K562 (cell line): ENCODE measurements at regions not wholly inside any gene's neighbourhood (a gene's known extent, or its start where the extent isn't known, plus 50 kb on each side); places are given as distances from the start of the nearest gene placed in this dataset.

Experiments used
- BCL6 ChIP-seq: fragments of 250-450 bp; sonication (Bioruptor Pico); IDR thresholded peaks from 2 replicates; pipeline ENCODE4 v1.4.0; 2020
- BRF2 ChIP-seq: IDR thresholded peaks from 3 replicates; pipeline ENCODE4 v1.6.1; 2011; ENCODE audit warnings: borderline replicate concordance, mild to moderate bottlenecking; ENCODE audit not compliant: insufficient read length, insufficient read depth
- CHD4 ChIP-seq: fragments of 200-600 bp; sonication (generic); IDR thresholded peaks from 3 replicates; pipeline ENCODE4 v1.6.1; 2012; ENCODE audit warnings: low read depth, mild to moderate bottlenecking, mixed read lengths, low read length, inconsistent platforms; ENCODE audit not compliant: insufficient read depth, insufficient replicate concordance, poor library complexity, severe bottlenecking
- CLOCK ChIP-seq: fragments of 250-450 bp; sonication (Bioruptor Pico); IDR thresholded peaks from 2 replicates; pipeline ENCODE4 v1.4.0; 2020; ENCODE audit warnings: mild to moderate bottlenecking, moderate library complexity, borderline replicate concordance
- FOXA1 ChIP-seq: fragments of 450-650 bp; IDR thresholded peaks from 2 replicates; pipeline ENCODE4 v1.6.1; 2016; ENCODE audit warnings: mild to moderate bottlenecking, borderline replicate concordance
- FOXA3 ChIP-seq, 2 experiments: fragments of 450-650 bp in 1 of 2; sonication (generic) in 1 of 2; formaldehyde crosslinking; IDR thresholded peaks in 1 of 2; conservative IDR thresholded peaks in 1 of 2; 2 replicates each; pipeline versions ENCODE4 v1.4.0 to v1.8.0; 2020 to 2022; ENCODE audit warnings: mild to moderate bottlenecking in 2 of 2, missing genetic modification reagents in 1 of 2
- FOXJ3 ChIP-seq: sonication (generic); formaldehyde crosslinking; IDR thresholded peaks from 2 replicates; pipeline ENCODE4 v1.4.0; 2020; ENCODE audit warnings: mild to moderate bottlenecking, missing genetic modification reagents
- HES1 ChIP-seq: fragments of 450-650 bp; IDR thresholded peaks from 2 replicates; pipeline ENCODE4 v1.6.1; 2016; ENCODE audit warnings: low read depth, mild to moderate bottlenecking, moderate library complexity
- HMGN3 ChIP-seq: IDR thresholded peaks from 2 replicates; pipeline ENCODE4 v1.6.1; 2011; ENCODE audit warnings: borderline replicate concordance, low read depth, mild to moderate bottlenecking, mixed read lengths, low read length; ENCODE audit not compliant: insufficient read length; ENCODE audit errors: extremely low read depth
- IFI16 ChIP-seq: fragments of 250-450 bp; sonication (Bioruptor Pico); IDR thresholded peaks from 2 replicates; pipeline ENCODE4 v2.1.2; 2022; ENCODE audit warnings: mild to moderate bottlenecking, inconsistent platforms
- IRF1 ChIP-seq: sonication (generic); formaldehyde crosslinking; IDR thresholded peaks from 2 replicates; pipeline ENCODE4 v1.8.0; 2022; ENCODE audit warnings: missing genetic modification reagents, mild to moderate bottlenecking, borderline replicate concordance
- KLF1 ChIP-seq: fragments of 450-650 bp; IDR thresholded peaks from 2 replicates; pipeline ENCODE4 v1.6.1; 2016; ENCODE audit warnings: missing genetic modification characterization, missing compliant biosample characterization
- KLF16 ChIP-seq: IDR thresholded peaks from 2 replicates; pipeline ENCODE4 v1.6.1; 2016; ENCODE audit warnings: antibody characterized with exemption
- MYBL2 ChIP-seq, 2 experiments: fragments of 450-650 bp in 1 of 2; sonication (generic) in 1 of 2; formaldehyde crosslinking in 1 of 2; IDR thresholded peaks; 2 replicates each; pipeline versions ENCODE4 v1.6.1 to v1.8.1; 2017 to 2022; ENCODE audit warnings: borderline replicate concordance in 1 of 2, inconsistent platforms in 1 of 2, low read depth in 1 of 2, mild to moderate bottlenecking in 1 of 2, missing genetic modification reagents in 1 of 2, moderate library complexity in 1 of 2
- NBN ChIP-seq: fragments of 450-650 bp; IDR thresholded peaks from 2 replicates; pipeline ENCODE4 v1.6.1; 2016; ENCODE audit warnings: low read depth, mild to moderate bottlenecking
- NR1H2 ChIP-seq: sonication (generic); formaldehyde crosslinking; IDR thresholded peaks from 2 replicates; pipeline ENCODE4 v1.4.0; 2020; ENCODE audit warnings: mild to moderate bottlenecking, missing genetic modification reagents
- PCBP1 ChIP-seq: fragments of 200-400 bp; formaldehyde crosslinking; IDR thresholded peaks from 2 replicates; pipeline ENCODE4 v1.6.1; 2018; ENCODE audit warnings: mild to moderate bottlenecking, low read depth, low read length; ENCODE audit not compliant: poor library complexity, severe bottlenecking
- POLR2G ChIP-seq: fragments of 200-400 bp; formaldehyde crosslinking; IDR thresholded peaks from 2 replicates; pipeline ENCODE4 v1.6.1; 2017; ENCODE audit warnings: low read depth, mild to moderate bottlenecking, antibody characterized with exemption, low read length, moderate library complexity
- SIN3B ChIP-seq: fragments of 450-650 bp; IDR thresholded peaks from 2 replicates; pipeline ENCODE4 v1.6.1; 2017; ENCODE audit warnings: low read depth, mild to moderate bottlenecking, moderate library complexity
- SMAD3 ChIP-seq: fragments of 450-650 bp; formaldehyde crosslinking; conservative IDR thresholded peaks from 2 replicates; pipeline ENCODE4 v1.4.0; 2020; ENCODE audit warnings: mild to moderate bottlenecking
- ZNF766 ChIP-seq: fragments of 200-800 bp; sonication (Bioruptor generic); conservative IDR thresholded peaks from 2 replicates; pipeline ENCODE4 v1.6.1; 2016; ENCODE audit warnings: missing genetic modification characterization, missing compliant biosample characterization
- TF ChIP-seq, protein P1 (sequence below): sonication (generic); formaldehyde crosslinking; IDR thresholded peaks from 2 replicates; pipeline ENCODE4 v1.8.0; 2023; ENCODE audit warnings: mild to moderate bottlenecking, missing genetic modification reagents

DNA sequence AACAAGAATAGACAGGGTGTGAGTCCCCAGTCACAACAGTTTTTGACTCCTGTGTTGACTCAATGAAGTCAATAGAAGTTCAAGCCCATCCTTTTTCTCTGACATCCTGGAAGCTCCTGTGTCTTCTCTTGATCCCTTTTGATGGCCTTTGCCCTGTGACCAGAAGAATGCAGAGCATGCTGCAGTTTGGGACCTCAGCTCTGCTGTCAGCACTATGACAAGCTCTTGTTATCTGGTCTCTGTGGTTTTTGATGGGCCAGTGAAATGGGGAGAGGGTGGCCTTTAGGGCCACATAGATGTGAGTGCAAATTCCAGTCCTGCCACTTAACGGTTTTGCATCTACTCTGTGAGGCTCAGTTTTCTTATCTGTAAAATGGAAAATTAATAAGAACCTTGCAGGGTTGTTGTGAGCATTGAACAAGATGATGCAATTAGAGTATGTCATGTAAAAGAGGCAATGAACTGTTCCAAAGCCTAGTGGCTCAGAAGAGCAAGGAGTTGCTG is 102.4 kb upstream of the IKZF1 start (continued):
- TF ChIP-seq, protein P1, sequence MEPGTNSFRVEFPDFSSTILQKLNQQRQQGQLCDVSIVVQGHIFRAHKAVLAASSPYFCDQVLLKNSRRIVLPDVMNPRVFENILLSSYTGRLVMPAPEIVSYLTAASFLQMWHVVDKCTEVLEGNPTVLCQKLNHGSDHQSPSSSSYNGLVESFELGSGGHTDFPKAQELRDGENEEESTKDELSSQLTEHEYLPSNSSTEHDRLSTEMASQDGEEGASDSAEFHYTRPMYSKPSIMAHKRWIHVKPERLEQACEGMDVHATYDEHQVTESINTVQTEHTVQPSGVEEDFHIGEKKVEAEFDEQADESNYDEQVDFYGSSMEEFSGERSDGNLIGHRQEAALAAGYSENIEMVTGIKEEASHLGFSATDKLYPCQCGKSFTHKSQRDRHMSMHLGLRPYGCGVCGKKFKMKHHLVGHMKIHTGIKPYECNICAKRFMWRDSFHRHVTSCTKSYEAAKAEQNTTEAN (CRISPR knock-in tag): no peak
- TF ChIP-seq POLR2G (no peak), NR1H2 (CRISPR knock-in tag) (no peak), HES1 (peak; percentile 69), KLF16 (no peak), FOXA1 (no peak), IFI16 (CRISPR knock-in tag) (no peak), ZNF766 (no peak), BCL6 (no peak), CLOCK (CRISPR knock-in tag) (no peak), MYBL2 (IDR thresholded peaks at IDR 0.05; ENCODE audit: low read depth) (no peak), MYBL2 (CRISPR knock-in tag; IDR thresholded peaks at IDR 0.05; ENCODE audit: borderline replicate concordance) (no peak), SIN3B (no peak), KLF1 (tag) (no peak), FOXJ3 (CRISPR knock-in tag) (no peak), SMAD3 (CRISPR knock-in tag) (no peak), BRF2 (no peak), IRF1 (CRISPR knock-in tag) (no peak), PCBP1 (no peak), CHD4 (no peak), HMGN3 (no peak), FOXA3 (CRISPR knock-in tag; conservative IDR thresholded peaks at IDR 0.05 in 1 of 2, IDR thresholded peaks at IDR 0.05 in 1 of 2) (no peak), NBN (no peak)
